NK-92 treated with Interleukin-12 subunit alpha and Interleukin-12 subunit beta, amount 100 ng/mL, for 24 hours (cell line): ENCODE measurements at regions not wholly inside any gene's neighbourhood (a gene's known extent, or its start where the extent isn't known, plus 50 kb on each side); places are given as distances from the start of the nearest gene placed in this dataset.

Source experiments
- DNase-seq: peaks from one replicate; lab custom pipeline; 2025; lab: John Stamatoyannopoulos, UW

GRCh38 chr7:155995183-155995612 lies 182.9 kb upstream of the SHH start:
- DNase-seq = no peak

DNA sequence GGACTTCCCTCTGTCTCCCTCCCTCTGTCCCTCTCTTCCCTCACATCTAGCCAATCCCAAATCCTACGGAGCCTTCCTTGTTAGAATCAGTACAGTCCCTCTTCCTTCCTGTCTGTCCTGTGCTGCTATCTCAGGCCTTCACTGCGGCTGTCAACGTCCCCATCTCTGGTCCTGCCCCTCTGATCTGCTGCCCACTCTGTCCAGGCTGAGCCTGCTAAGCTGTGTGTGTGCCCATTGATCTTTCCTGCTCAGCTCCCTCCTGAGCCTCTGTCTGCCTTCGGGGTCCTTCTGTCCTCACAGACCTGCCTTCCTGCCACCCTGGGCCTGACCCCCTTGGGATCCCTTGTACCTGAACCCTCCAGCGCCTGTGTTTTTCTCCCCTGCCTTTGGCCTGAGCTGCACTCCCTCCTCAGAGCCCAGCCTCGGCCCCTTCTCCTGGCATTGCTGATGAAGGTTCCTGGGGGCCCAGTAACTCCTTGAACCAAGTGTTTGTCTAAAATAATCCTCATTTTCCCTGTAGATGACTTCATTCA lies 182.1 kb upstream of the SHH start:
- DNase-seq = no peak

DNA sequence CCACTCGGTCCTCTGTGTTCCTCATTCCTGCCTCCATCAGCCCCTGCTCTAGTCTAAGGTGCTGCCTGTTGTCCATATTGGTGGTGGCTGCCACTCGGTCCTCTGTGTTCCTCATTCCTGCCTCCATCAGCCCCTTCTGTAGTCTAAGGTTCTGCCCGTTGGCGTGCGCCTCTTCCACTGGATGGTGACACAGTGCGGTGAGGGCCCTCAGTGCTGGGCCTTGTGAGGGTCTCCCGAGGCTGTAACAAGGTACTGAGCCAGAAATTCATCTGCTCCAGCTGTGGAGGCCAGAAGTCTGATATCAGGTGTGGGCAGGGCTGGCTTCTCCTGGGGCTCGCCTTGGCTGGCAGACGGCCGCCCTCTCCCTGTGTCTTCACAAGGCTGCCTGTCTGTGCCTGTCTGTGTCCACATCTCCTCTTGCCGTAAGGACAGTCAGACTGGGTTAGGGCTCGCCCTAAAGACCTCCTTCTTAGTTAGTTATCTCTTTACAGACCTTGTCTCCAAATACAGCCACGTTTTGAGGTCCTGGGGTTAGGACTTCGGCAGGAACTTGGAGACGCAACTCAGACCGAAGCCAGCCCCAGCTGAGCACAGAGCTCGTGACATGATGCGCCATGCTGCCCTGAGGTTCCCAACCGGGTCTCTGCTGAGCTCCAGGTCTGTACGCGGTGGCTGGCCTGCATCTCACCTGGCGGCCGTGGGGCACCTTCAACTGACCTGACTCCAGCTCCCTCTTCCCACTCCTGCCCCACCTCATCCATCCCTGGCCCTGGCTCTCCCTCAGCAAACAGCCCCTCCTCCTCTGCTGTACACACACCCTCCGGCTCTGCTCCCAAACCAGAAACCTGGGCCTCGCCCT lies 181.4 kb upstream of the SHH start:
- DNase-seq = no peak

GRCh38 chr7:155992974-155993373 lies 180.7 kb upstream of the SHH start:
- DNase-seq = no peak

GRCh38 chr7:155992538-155992937 lies 180.3 kb upstream of the SHH start:
- DNase-seq = no peak

GRCh38 chr7:155992107-155992506 lies 179.8 kb upstream of the SHH start:
- no peak for DNase-seq

DNA sequence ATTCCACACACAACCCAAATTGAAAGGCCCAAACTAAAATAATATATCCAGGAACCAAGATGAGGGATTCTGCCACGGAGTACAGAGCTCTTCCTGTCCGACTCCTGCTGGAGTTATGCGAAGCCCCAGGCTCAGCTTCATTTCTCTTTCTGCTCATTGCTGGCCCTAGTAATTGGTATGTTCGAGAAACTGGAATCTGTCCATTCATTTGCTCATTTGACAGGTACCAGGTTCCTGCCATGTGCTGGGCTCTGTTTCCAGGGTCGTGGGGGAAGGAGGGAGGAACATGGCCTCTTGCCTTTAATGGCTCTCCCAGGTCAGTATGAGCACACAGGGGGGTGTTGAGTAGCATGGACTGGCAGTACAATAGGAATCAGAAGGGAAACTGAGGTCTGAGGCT lies 179.2 kb upstream of the SHH start:
- no peak for DNase-seq

GRCh38 chr7:155988416-155988815 lies 176.2 kb upstream of the SHH start:
- DNase-seq = no peak

GRCh38 chr7:155987681-155988235 lies 175.5 kb upstream of the SHH start:
- DNase-seq = no peak

DNA sequence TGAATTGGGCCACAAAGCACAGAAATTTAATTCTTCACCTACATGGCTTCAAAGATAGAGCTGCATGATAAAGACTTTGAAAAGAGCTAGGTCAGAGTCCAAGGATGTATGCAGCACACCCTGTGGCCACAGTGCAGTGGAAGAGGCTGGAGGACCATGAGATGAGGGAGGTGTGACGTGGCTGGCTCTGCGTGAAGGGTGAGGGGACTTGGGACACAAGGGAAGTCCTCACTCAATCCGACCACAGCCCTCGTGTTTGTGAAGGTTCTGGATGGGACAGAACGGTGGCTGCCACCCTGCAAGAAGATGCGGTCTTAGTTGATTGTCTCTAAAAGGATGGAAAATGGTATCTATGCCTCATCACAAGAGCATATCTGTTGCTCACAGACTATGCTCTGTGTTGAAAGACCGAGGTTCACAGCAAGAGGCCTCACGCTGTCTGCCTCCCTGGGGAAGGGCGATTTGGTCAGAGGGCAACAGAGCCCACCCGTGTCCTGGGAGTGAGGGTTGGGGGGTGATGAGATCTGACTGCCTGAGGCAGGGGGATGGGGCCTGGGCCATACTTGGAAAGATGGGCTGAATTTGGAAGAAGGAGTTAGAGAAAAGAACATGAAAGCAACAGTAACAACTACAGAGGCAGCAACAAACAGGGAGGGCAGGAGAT lies 174.4 kb upstream of the SHH start:
- no peak for DNase-seq

DNA sequence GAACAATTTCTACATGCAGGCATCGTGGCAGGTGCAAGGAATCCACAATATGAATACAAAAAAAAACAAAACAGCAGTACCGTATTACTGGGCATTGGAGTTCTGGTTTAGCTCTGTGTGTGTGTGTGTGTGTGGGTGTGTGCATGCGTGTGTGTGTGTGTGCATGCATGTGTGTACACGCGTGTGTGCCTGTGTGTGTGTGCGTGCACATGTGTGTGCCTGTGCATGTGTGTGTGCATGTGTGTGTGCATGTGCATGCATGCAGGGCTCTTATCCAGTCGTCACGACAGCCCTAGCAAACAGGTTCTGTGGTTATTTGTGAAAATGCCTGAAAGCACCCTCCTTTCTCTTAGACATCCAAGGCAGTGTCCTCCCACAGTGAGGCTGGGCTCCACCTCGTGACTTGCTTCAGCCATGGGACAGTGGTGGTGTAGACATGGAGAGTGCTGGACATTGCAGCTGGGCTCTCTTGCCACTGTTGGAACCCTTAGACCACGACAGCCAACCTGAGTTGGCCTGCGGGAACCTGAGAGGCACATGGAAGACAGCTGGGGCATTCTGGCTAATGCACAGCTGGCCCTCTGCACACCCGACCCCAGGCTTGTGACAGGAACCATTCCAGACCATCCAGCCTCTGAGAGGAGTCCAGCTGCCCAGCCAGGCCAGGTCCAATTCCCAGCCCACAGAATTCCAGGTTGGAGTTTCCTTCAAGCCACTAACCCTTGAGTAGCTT lies 173.4 kb upstream of the SHH start:
- no peak for DNase-seq

DNA sequence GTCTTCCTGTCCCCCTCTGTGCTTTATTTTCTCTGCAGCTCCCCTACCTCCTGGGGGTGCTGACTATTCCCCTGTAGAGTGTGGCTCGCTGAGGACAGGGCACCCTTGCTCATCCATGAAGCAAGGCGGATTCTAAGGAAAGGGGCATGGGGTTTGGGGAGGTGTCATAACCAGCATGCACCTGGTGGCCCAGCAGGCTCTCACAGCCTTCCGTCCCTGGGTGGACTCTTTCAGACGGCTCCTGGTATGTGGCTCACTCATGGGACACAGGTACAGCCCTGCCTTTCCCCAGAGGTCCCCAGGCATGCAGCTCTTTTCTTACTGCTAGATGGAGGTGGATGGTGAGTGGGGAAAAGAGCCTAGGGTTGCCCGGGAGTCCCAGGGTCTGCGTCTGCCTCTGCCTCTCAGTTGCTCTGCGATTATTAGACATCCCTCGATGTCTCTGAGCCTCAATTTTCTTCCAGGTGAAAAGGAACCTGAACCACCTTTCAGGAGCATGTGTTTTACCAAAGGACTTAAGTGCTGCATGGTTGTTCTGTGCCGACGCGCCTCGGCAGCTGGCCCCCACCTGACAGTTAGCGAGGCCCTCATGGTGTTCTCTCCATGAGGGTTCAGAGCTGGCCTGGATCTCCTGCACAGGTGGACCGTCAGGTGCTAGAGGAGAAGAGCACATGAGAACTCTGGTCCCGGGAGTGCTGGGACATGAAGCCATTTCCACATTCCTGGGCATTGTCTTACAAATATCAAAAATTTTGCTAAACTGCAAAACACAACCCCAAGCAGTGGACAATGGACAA lies 172.5 kb upstream of the SHH start:
- no peak for DNase-seq

- DNase-seq = no peak
These were observed 171.8 kb upstream of the SHH start for GRCh38 chr7:155984028-155984580.

DNA sequence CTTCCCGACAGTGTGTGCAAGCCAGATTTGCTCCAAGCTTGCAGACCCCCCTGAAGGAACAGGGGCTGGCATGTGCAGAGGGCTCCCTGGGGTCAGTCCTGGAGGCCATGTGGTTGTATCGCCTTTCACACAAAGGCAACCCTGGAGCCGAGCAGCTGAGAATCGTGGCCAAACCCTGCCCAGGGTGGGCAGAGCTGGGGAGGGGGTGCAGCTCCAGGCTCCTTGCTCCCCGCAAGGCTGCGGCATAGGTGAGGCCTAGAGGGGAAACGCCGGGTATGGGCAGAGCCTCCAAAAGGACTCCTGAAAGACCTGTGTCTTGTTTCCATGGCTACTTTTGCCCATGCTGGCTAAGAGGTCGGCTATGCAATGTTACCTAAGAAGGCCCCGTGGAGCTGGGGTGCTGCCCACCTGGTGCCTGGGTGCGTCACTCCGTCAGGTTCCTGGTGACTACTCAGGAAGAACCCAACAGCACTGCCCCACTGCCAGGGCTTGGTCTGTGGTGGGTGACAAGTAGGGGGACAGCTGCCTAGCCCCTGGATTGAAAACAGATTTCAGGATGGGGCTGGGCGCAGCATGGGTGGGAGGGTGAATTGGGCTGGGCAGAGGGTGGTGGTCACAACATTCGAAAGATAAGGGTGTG lies 171.0 kb upstream of the SHH start:
- no peak for DNase-seq

DNA sequence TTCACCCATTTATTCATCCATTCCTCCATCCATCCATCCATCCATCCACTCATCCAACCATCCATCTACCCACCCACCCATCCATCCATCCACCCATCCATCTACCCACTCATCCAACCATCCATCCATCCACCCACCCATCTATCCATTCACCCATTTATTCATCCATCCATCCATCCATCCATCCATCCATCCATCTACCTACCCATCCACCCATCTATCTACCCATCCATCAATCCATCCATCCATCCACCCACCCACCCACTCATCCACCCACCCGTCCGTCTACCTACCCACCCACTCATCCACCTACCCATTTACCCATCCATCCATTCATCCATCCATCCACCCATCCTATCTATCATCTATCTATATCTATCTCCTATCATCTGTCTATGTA lies 169.4 kb upstream of the SHH start:
- no peak for DNase-seq

GRCh38 chr7:155980841-155981240 lies 168.6 kb upstream of the SHH start:
- DNase-seq = no peak

GRCh38 chr7:155979994-155980393 lies 167.7 kb upstream of the SHH start:
- DNase-seq = no peak

DNA sequence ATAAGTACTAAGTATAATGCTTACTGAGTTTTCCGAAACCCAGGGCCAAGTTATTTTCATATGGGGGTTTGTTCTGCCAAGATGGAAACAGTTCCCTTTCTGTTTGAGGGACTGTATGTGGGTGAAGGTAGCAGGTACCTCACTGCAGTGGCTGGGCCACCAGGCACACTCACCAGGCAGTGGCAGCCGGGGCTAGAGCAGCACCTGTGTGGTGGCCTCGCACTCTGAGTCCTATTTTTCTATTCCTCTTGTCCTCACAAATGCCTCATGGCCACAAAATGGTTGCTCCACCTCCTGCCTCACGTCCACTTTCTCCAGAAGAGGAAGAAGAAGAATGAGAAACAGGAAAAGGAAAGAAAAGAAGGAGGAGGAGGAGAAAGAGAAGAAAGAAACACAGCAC lies 167.3 kb upstream of the SHH start:
- no peak for DNase-seq

DNA sequence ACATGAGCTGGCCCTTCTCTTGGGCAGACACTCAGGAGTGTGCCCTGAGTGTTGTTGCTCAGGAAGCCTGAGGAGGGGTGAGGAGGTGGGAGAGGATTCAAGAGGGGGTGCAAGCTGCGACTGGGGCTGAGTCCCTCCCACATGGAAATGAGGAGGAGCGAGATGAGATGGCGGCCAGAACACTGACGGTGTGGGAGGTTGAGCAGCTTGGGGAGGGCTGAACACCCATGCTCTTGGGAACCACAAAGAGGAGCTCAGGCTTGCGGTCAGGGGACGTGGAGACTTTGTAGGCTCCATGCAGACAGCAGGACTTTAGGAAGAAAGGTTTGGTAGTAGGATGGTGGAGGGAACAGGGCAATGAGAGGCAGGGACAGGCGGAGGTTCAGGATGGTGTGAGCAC lies 163.2 kb upstream of the SHH start:
- no peak for DNase-seq

GRCh38 chr7:155974186-155974897 lies 162.1 kb upstream of the SHH start:
- DNase-seq = no peak
